HUES64 (cell line): ENCODE measurements at regions not wholly inside any gene's neighbourhood (a gene's known extent, or its start where the extent isn't known, plus 50 kb on each side); places are given as distances from the start of the nearest gene placed in this dataset.
"Not testable (repeated sequence)": the region's sequence is repeated elsewhere in the genome, so short reads cannot be mapped to it uniquely, and the experiment has no call there.

ENCODE experiments used
- H3K27ac ChIP-seq: 2 replicates; pipeline ENCODE4 v1.7.0; 2013; ENCODE audit warnings: low read depth, low read length, inconsistent platforms
- H3K27me3 ChIP-seq: 2 replicates; pipeline ENCODE4 v1.6.1; 2013; ENCODE audit warnings: mild to moderate bottlenecking, low read length; ENCODE audit not compliant: insufficient read depth
- H3K36me3 ChIP-seq: 2 replicates; pipeline ENCODE4 v1.6.1; 2013; ENCODE audit warnings: mild to moderate bottlenecking, low read length; ENCODE audit not compliant: insufficient read depth
- H3K4me1 ChIP-seq: 2 replicates; pipeline ENCODE4 v1.6.1; 2013; ENCODE audit warnings: mild to moderate bottlenecking, low read length, moderate library complexity; ENCODE audit not compliant: insufficient read depth
- H3K4me3 ChIP-seq: 2 replicates; pipeline ENCODE4 v1.5.1; 2013; ENCODE audit warnings: mild to moderate bottlenecking, low read length, moderate library complexity
- H3K9ac ChIP-seq: 2 replicates; pipeline ENCODE4 v1.6.1; 2013; ENCODE audit warnings: mild to moderate bottlenecking, low read depth, low read length
- H3K9me3 ChIP-seq: 2 replicates; pipeline ENCODE4 v1.6.1; 2013; ENCODE audit warnings: low read depth, low read length; ENCODE audit not compliant: insufficient read depth
- WGBS: fragments of 150-250, 120-280 bp; methylation state at CpG from one replicate; pipeline ENCODE4 v1.1.7; 2013; ENCODE audit warnings: missing lambda C conversion rate; 5-methylcytosine and 5-hydroxymethylcytosine counted together

DNA sequence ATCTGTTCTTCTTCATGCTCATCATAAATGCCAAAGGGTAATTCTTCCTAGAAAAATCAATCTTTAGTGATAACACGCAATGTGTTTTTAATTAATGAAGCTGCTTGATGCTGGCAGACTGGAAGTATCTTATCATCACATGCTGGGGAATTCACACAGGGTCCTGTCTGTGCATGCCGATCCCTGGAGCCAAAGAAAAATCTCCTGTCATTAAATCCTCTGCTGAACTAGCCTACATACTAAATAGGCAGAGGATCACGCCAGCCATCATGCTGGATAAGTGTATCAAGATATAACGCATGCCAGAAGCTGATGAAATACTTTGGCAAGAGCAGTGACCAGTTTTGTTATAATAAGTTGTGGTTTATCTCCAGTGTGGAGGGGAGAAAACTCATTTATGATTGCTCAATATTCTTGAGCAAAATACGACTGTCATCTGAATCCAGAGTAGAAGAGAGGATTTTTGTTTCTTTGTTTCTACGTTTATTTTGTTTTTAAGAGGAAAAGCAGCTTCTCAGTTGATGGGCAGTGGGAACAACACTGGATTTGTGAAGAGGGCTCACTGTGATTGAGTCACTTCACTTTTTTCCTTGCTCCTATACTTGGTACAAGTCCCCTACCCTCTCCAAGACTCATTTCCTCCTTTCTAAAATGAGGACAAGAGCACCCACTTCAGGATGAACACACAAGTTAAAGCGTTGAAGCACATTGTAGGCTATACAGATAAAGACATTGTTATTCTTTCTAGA lies 649.1 kb downstream of the TNS3 start:
- H3K9ac ChIP-seq, result no peak overlapping the region
- H3K27ac ChIP-seq, result no peak overlapping the region
- no peaks in the 10 kb centered on the region for H3K4me1 ChIP-seq
- no peaks in the 10 kb centered on the region for H3K9me3 ChIP-seq
- H3K4me3 ChIP-seq, result no peak overlapping the region
- WGBS, result 92% methylated on average over 6 of the region's 7 CpGs
- H3K36me3 ChIP-seq, result no peaks in the 10 kb centered on the region
- no peaks in the 10 kb centered on the region for H3K27me3 ChIP-seq

DNA sequence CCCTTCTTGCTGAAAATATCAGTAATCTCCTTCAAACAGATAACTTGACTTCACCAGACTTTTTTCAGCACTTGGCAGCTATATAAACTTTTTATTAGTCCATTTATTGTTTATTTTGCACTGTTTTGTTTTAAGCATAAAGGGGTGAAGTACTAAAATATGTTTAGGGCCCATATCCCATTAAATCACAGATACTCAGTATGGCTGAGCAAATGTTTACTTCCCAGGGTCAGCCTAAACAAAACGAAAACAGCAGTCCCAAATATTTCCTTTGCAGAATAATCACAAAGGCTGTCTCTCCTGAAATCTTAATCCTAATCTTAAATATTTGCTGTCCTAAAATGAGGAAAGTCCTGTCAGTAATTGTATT lies 649.6 kb downstream of the TNS3 start:
- H3K36me3 ChIP-seq, result no peaks in the 10 kb centered on the region
- H3K27me3 ChIP-seq, result no peaks in the 10 kb centered on the region
- H3K9ac ChIP-seq, result no peak overlapping the region
- 72% methylated on average over 1 of the region's 1 CpG for WGBS
- no peaks in the 10 kb centered on the region for H3K9me3 ChIP-seq
- no peaks in the 10 kb centered on the region for H3K4me1 ChIP-seq
- no peak overlapping the region for H3K4me3 ChIP-seq
- H3K27ac ChIP-seq, result no peak overlapping the region

GRCh38 chr7:46930366-46930765 lies 651.5 kb downstream of the TNS3 start:
- Histone ChIP-seq H3K4me3 (no peak overlapping the region), H3K9ac (no peak overlapping the region), H3K9me3 (no peaks in the 10 kb centered on the region), H3K27me3 (no peaks in the 10 kb centered on the region), H3K27ac (no peak overlapping the region), H3K36me3 (no peaks in the 10 kb centered on the region), H3K4me1 (no peaks in the 10 kb centered on the region)
- WGBS, result 97% methylated on average over 3 of the region's 3 CpGs

DNA sequence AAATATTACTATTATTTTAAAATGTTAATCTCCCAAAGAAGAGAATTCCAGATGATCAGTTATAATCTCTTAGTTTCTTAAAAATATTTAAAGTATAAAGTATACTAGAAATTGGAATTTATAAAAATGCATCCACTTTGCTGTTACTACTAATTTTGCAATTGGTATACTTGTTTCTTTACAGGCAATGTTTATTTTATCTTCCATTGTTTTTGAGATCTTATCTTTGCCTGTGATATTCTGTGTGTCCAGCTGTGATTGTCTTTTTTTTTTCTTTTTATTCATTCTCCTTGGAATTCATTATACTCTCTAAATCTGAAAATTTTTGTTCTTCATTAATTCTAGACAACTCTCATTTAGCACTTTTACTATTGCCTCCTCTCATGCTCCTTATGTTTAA lies 652.6 kb downstream of the TNS3 start:
- no peak overlapping the region for H3K27ac ChIP-seq
- no peaks in the 10 kb centered on the region for H3K36me3 ChIP-seq
- H3K9me3 ChIP-seq, result no peaks in the 10 kb centered on the region
- no peak overlapping the region for H3K9ac ChIP-seq
- no peak overlapping the region for H3K4me3 ChIP-seq
- no peaks in the 10 kb centered on the region for H3K4me1 ChIP-seq
- no peaks in the 10 kb centered on the region for H3K27me3 ChIP-seq

DNA sequence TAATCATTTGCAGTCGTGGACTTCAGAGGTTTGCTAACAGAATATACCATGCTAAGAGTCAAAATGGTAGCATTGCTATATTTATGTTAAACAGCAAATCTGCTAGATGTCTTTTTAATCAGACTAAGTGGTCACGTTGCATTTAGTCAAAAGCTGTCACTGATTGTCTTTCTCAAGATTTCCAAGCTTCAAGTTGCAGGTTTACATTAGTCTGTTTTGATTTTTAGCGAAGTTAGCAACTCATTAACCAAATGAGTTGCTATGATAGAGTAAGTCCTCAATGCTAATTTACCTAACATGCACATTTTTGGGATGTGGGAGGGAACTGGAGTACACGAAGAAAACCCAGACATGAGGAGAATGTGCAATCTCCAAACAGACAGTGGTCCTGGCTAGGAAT lies 653.2 kb downstream of the TNS3 start:
- Histone ChIP-seq H3K36me3 (no peaks in the 10 kb centered on the region), H3K27ac (no peak overlapping the region), H3K27me3 (no peaks in the 10 kb centered on the region), H3K9me3 (no peaks in the 10 kb centered on the region), H3K9ac (no peak overlapping the region), H3K4me1 (no peaks in the 10 kb centered on the region), H3K4me3 (no peak overlapping the region)
- 85% methylated on average over 4 of the region's 4 CpGs for WGBS

- H3K9me3 ChIP-seq, result no peaks in the 10 kb centered on the region
- no peak overlapping the region for H3K27ac ChIP-seq
- WGBS, result 95% methylated on average over 3 of the region's 4 CpGs
Measured at GRCh38 chr7:46927131-46927810, 654.6 kb downstream of the TNS3 start.

GRCh38 chr7:46916581-46916980 lies 665.3 kb downstream of the TNS3 start:
- Histone ChIP-seq H3K4me1 (no peaks in the 10 kb centered on the region), H3K27ac (no peak overlapping the region), H3K27me3 (no peaks in the 10 kb centered on the region), H3K9me3 (peaks cover 3% of the 10 kb centered on the region; the same call in 1 of the 2 replicates), H3K9ac (no peak overlapping the region), H3K4me3 (no peak overlapping the region), H3K36me3 (no peaks in the 10 kb centered on the region)
- 85% methylated on average over 2 of the region's 2 CpGs for WGBS

More at GRCh38 chr7:46927131-46927810, 654.6 kb downstream of the TNS3 start:
- Histone ChIP-seq H3K36me3 (no peaks in the 10 kb centered on the region), H3K4me1 (no peaks in the 10 kb centered on the region), H3K4me3 (no peak overlapping the region), H3K9ac (no peak overlapping the region), H3K27me3 (no peaks in the 10 kb centered on the region)

- Histone ChIP-seq H3K9ac (no peak overlapping the region), H3K9me3 (peaks cover 3% of the 10 kb centered on the region; the same call in 1 of the 2 replicates)
Measured at GRCh38 chr7:46912692-46913091, 669.2 kb downstream of the TNS3 start.

GRCh38 chr7:46909601-46910051 lies 672.3 kb downstream of the TNS3 start:
- Histone ChIP-seq H3K27ac (no peak overlapping the region), H3K27me3 (no peaks in the 10 kb centered on the region), H3K4me3 (no peak overlapping the region), H3K9me3 (peaks cover 3% of the 10 kb centered on the region; the same call in 1 of the 2 replicates), H3K36me3 (no peaks in the 10 kb centered on the region), H3K9ac (no peak overlapping the region), H3K4me1 (no peaks in the 10 kb centered on the region)
- 87% methylated on average over 7 of the region's 7 CpGs for WGBS

More at GRCh38 chr7:46912692-46913091, 669.2 kb downstream of the TNS3 start:
- no peaks in the 10 kb centered on the region for H3K4me1 ChIP-seq
- H3K27ac ChIP-seq, result no peak overlapping the region
- WGBS, result no CpG with 5 or more reads among the region's 2 CpGs
- no peaks in the 10 kb centered on the region for H3K27me3 ChIP-seq
- no peak overlapping the region for H3K4me3 ChIP-seq
- H3K36me3 ChIP-seq, result no peaks in the 10 kb centered on the region

- H3K36me3 ChIP-seq, result no peaks in the 10 kb centered on the region
- no peaks in the 10 kb centered on the region for H3K27me3 ChIP-seq
- peaks cover 3% of the 10 kb centered on the region; the same call in 1 of the 2 replicates for H3K9me3 ChIP-seq
- H3K9ac ChIP-seq, result no peak overlapping the region
- H3K27ac ChIP-seq, result no peak overlapping the region
- 87% methylated on average over 1 of the region's 1 CpG for WGBS
- H3K4me3 ChIP-seq, result no peak overlapping the region
- no peaks in the 10 kb centered on the region for H3K4me1 ChIP-seq
Measured at GRCh38 chr7:46908770-46909169, 673.1 kb downstream of the TNS3 start.

GRCh38 chr7:46904523-46904922 lies 677.4 kb downstream of the TNS3 start:
- not testable (repeated sequence) for H3K4me3 ChIP-seq, H3K36me3 ChIP-seq, H3K9me3 ChIP-seq, H3K27me3 ChIP-seq, H3K27ac ChIP-seq, H3K9ac ChIP-seq, H3K4me1 ChIP-seq
- 92% methylated on average over 1 of the region's 1 CpG for WGBS
